PC-3 (cell line): ENCODE measurements at regions not wholly inside any gene's neighbourhood (a gene's known extent, or its start where the extent isn't known, plus 50 kb on each side); places are given as distances from the start of the nearest gene placed in this dataset.
A peak's percentile ranks its signal among the peaks of the same experiment; 100 is the strongest.

Experiments
- ATAC-seq: fragments of 200-7000 bp; cut with Tn5 transposase; 2 replicates; pipeline ENCODE4 v1.9.1; 2020; ENCODE audit warnings: mild to moderate bottlenecking, moderate library complexity
- BruUV-seq: library from RNA; stranded (reverse); fragments of 400-500 nt; replicated peaks from 2 replicates; lab custom pipeline; 2021; lab: Mats Ljungman, UMichigan
- CTCF ChIA-PET: fragments of 300-600 bp; sonication (Branson Sonifier 250); formaldehyde crosslinking; loops from one replicate; lab custom pipeline; 2022; ENCODE audit warnings: antibody characterized with exemption; lab: Charles Lee
- POLR2A ChIA-PET: fragments of 300-600 bp; sonication (Branson Sonifier 250); formaldehyde crosslinking; loops from one replicate; lab custom pipeline; 2022; ENCODE audit warnings: antibody characterized with exemption; ENCODE audit not compliant: unreplicated experiment; lab: Charles Lee
- DNase-seq: peaks from one replicate; pipeline ENCODE4 v3.0.0-alpha.2; 2015
- H2AFZ ChIP-seq: fragments of 300-600 bp; sonication (generic); 2 replicates; pipeline ENCODE4 v1.6.0; 2016; ENCODE audit warnings: antibody characterized with exemption, low read length
- H3F3A ChIP-seq: fragments of 300-600 bp; sonication (generic); one replicate; pipeline ENCODE4 v1.6.0; 2017; ENCODE audit warnings: antibody characterized with exemption, low read length, control low read depth, mild to moderate bottlenecking; ENCODE audit not compliant: unreplicated experiment
- H3K27ac ChIP-seq: fragments of 300-600 bp; sonication (generic); 2 replicates; pipeline ENCODE4 v1.5.1; 2016; ENCODE audit warnings: mild to moderate bottlenecking, low read length
- H3K27me3 ChIP-seq: fragments of 300-600 bp; sonication (generic); 2 replicates; pipeline ENCODE4 v1.6.1; 2016; ENCODE audit warnings: low read length, mixed read lengths
- H3K36me3 ChIP-seq: fragments of 300-600 bp; sonication (generic); 2 replicates; pipeline ENCODE4 v1.6.1; 2016; ENCODE audit warnings: low read depth, mixed run types, low read length, mixed read lengths
- H3K4me1 ChIP-seq: fragments of 300-600 bp; sonication (generic); 2 replicates; pipeline ENCODE4 v1.5.1; 2016; ENCODE audit warnings: low read length; ENCODE audit not compliant: insufficient read depth
- H3K4me2 ChIP-seq: fragments of 300-600 bp; sonication (generic); 2 replicates; pipeline ENCODE4 v1.6.0; 2016; ENCODE audit warnings: low read length
- H3K4me3 ChIP-seq: fragments of 300-600 bp; sonication (generic); 2 replicates; pipeline ENCODE4 v1.5.1; 2016; ENCODE audit warnings: mild to moderate bottlenecking, low read length, mixed read lengths
- H3K79me2 ChIP-seq: fragments of 300-600 bp; sonication (generic); 2 replicates; pipeline ENCODE4 v1.6.1; 2017; ENCODE audit warnings: low read length, mixed read lengths
- H3K9ac ChIP-seq: fragments of 300-600 bp; sonication (generic); 2 replicates; pipeline ENCODE4 v1.6.0; 2016; ENCODE audit warnings: mild to moderate bottlenecking, low read length
- H3K9me2 ChIP-seq: fragments of 300-600 bp; sonication (generic); replicated peaks from 2 replicates; pipeline ENCODE4 v1.6.1; 2016; ENCODE audit warnings: mixed run types, low read length, mixed read lengths
- H3K9me3 ChIP-seq: fragments of 300-600 bp; sonication (generic); 2 replicates; pipeline ENCODE4 v1.6.1; 2016; ENCODE audit warnings: low read length, mixed read lengths
- H4K20me1 ChIP-seq: fragments of 300-600 bp; sonication (generic); 2 replicates; pipeline ENCODE4 v1.6.1; 2016; ENCODE audit warnings: low read length, mixed read lengths
- EZH2 ChIP-seq: fragments of 300-600 bp; sonication (generic); IDR thresholded peaks from one replicate; pipeline ENCODE4 v1.6.1; 2017; ENCODE audit warnings: antibody characterized with exemption, mild to moderate bottlenecking, low read length; ENCODE audit not compliant: unreplicated experiment
- EZH2phosphoT487 ChIP-seq: fragments of 300-600 bp; sonication (generic); IDR thresholded peaks from 2 replicates; pipeline ENCODE4 v1.6.1; 2018; ENCODE audit warnings: mild to moderate bottlenecking, antibody characterized with exemption, low read length, borderline replicate concordance
- intact Hi-C: fragments of 100-400 bp; cut with micrococcal nuclease; formaldehyde crosslinking; loops from 2 replicates; pipeline ENCODE4 v1.9.0; 2023
- TF ChIP-seq, protein P1 (sequence below): fragments of 300-600 bp; sonication (generic); conservative IDR thresholded peaks from 2 replicates; pipeline ENCODE4 v1.5.1; 2017; ENCODE audit warnings: antibody characterized with exemption, low read depth, mild to moderate bottlenecking, low read length

DNA sequence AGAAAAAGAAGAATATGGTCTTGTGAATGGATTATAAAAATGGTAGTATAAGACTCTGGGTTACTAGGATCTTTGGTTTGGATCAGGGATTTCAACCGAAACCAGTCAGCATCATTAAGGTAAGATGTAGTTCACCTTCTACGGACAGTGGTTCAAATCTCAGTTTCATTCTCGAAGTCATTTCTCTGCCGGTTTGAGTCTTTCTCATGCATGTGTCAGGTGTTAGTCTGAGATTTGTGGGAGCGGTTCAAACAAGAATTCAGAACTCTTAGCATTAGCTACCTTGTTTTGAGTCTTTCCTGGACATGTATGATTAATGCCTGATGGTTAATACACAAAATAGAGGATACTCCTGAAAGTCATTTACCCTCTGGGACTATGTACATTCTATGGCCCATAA is 735.9 kb upstream of the NUDT12 start:
- ChIA-PET POLR2A (no interaction called here), CTCF (no interaction called here)
- Histone ChIP-seq H3K4me1 (peaks cover 19% of the 10 kb centered on the region), H3K9me3 (no peaks in the 10 kb centered on the region), H2AFZ (no peak overlapping the region), H3K79me2 (no peaks in the 10 kb centered on the region), H4K20me1 (no peaks in the 10 kb centered on the region), H3F3A (no peaks in the 10 kb centered on the region), H3K9me2 (no peaks in the 10 kb centered on the region), H3K9ac (no peak overlapping the region), H3K4me3 (no peak overlapping the region), H3K27ac (no peak overlapping the region), H3K36me3 (no peaks in the 10 kb centered on the region), H3K27me3 (no peaks in the 10 kb centered on the region), H3K4me2 (no peak overlapping the region)
- no peak for ATAC-seq
- no TSS peak for BruUV-seq
- intact Hi-C loops: no loop called here
- no peak for DNase-seq
- no peak for TF ChIP-seq EZH2
- no peak for TF ChIP-seq EZH2phosphoT487
- TF ChIP-seq, protein P1, sequence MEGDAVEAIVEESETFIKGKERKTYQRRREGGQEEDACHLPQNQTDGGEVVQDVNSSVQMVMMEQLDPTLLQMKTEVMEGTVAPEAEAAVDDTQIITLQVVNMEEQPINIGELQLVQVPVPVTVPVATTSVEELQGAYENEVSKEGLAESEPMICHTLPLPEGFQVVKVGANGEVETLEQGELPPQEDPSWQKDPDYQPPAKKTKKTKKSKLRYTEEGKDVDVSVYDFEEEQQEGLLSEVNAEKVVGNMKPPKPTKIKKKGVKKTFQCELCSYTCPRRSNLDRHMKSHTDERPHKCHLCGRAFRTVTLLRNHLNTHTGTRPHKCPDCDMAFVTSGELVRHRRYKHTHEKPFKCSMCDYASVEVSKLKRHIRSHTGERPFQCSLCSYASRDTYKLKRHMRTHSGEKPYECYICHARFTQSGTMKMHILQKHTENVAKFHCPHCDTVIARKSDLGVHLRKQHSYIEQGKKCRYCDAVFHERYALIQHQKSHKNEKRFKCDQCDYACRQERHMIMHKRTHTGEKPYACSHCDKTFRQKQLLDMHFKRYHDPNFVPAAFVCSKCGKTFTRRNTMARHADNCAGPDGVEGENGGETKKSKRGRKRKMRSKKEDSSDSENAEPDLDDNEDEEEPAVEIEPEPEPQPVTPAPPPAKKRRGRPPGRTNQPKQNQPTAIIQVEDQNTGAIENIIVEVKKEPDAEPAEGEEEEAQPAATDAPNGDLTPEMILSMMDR: no peak

DNA sequence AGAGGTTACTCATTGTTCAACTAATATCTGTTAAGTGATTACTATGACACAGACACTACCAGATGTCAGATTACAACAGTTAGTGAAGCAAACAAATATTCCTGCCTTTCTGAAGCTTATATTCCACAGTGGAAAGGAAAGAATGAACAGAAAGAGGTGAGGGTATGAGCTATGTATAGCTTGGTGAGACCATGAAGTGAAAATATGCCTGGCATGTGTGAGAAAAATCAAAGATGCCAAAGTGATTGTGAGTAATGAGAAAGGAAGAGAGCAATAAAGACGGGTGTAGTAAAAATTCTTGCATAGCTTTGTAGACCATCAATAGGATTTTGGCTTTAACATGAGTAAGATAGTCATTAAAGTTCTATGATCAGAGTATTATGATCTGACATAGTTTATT is 734.5 kb upstream of the NUDT12 start:
- Histone ChIP-seq H3F3A (no peaks in the 10 kb centered on the region), H3K79me2 (no peaks in the 10 kb centered on the region), H3K9ac (no peak overlapping the region), H4K20me1 (no peaks in the 10 kb centered on the region), H3K4me1 (peaks cover 19% of the 10 kb centered on the region), H3K36me3 (no peaks in the 10 kb centered on the region), H3K9me2 (no peaks in the 10 kb centered on the region), H3K4me2 (no peak overlapping the region), H2AFZ (no peak overlapping the region), H3K27ac (peak overlapping the region; percentile 11; the same call in 1 of the 2 replicates), H3K9me3 (no peaks in the 10 kb centered on the region), H3K27me3 (no peaks in the 10 kb centered on the region), H3K4me3 (no peak overlapping the region)
- ATAC-seq (peak; percentile 68), DNase-seq (peak; percentile 61)
- intact Hi-C loops: loop anchor here (1.0 kb wide), 1 partner anchor 48 kb away; no protein-coding TSS in a partner anchor
- ChIA-PET POLR2A (interaction anchor here (0.6 kb wide), 1 partner anchor 13 kb away, joined by 7 read pairs; no protein-coding TSS in a partner anchor), CTCF (interaction anchor here (0.5 kb wide), 1 partner anchor 492 kb away, joined by 3 read pairs; no protein-coding TSS in a partner anchor)
- no TSS peak for BruUV-seq
- TF ChIP-seq EZH2 (no peak), EZH2phosphoT487 (no peak)
- TF ChIP-seq, protein P1: no peak

DNA sequence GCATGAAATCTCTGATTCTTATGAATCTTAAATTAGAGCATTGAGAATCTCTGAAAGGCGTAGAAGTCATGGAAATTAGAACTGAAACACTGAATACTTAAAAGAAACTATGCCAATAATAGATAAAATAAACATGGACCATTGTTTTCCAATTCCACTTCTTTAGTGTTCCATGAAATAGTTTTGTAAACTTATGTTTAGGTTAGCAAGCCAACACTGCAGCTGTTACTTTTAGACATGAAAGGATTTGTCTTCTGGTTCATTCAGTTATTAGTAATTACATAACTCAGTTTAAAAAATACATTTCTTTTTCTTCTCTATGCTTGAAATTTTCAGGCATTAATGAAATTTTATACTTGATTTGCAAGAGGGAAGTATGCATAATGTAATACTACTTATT is 733.4 kb upstream of the NUDT12 start:
- ChIA-PET CTCF (no interaction called here), POLR2A (no interaction called here)
- Histone ChIP-seq H3K4me2 (no peak overlapping the region), H3K27ac (no peak overlapping the region), H2AFZ (no peak overlapping the region), H4K20me1 (no peaks in the 10 kb centered on the region), H3K79me2 (no peaks in the 10 kb centered on the region), H3K9me3 (no peaks in the 10 kb centered on the region), H3F3A (no peaks in the 10 kb centered on the region), H3K27me3 (no peaks in the 10 kb centered on the region), H3K4me3 (no peak overlapping the region), H3K4me1 (peaks cover 19% of the 10 kb centered on the region), H3K9me2 (no peaks in the 10 kb centered on the region), H3K36me3 (no peaks in the 10 kb centered on the region), H3K9ac (no peak overlapping the region)
- DNase-seq (no peak), ATAC-seq (no peak)
- TF ChIP-seq, protein P1: no peak
- TF ChIP-seq EZH2phosphoT487 (no peak), EZH2 (no peak)
- intact Hi-C loops: no loop called here
- BruUV-seq: no TSS peak
